ENCODE measurements at regions not wholly inside any gene's neighbourhood (a gene's known extent, or its start where the extent isn't known, plus 50 kb on each side); places are given as distances from the start of the nearest gene placed in this dataset.
"Not testable (repeated sequence)": the region's sequence is repeated elsewhere in the genome, so short reads cannot be mapped to it uniquely, and the experiment has no call there.

- DNase-seq (ENCODE audit: low read depth): no peak
- no peak for TF ChIP-seq CTCF (IDR thresholded peaks at IDR 0.05; ENCODE audit: low read depth, low read length, missing control alignments)
- no peak overlapping the region for H3K4me3 ChIP-seq (ENCODE audit: low read depth, low read length)
These were observed 244.4 kb downstream of the HS3ST3B1 start for GRCh38 chr17:14545156-14545906.

- no peak for DNase-seq (ENCODE audit: low read depth)
- TF ChIP-seq CTCF (IDR thresholded peaks at IDR 0.05; ENCODE audit: low read depth, low read length, missing control alignments): no peak
- H3K4me3 ChIP-seq (ENCODE audit: low read depth, low read length): no peak overlapping the region
These were observed 240.8 kb downstream of the HS3ST3B1 start for GRCh38 chr17:14541714-14542113.

- DNase-seq (ENCODE audit: low read depth): no peak
- no peak for TF ChIP-seq CTCF (IDR thresholded peaks at IDR 0.05; ENCODE audit: low read depth, low read length, missing control alignments)
These were observed 238.9 kb downstream of the HS3ST3B1 start for GRCh38 chr17:14539801-14540200.

GRCh38 chr17:14532242-14532641 lies 231.4 kb downstream of the HS3ST3B1 start:
- DNase-seq (ENCODE audit: low read depth); H3K4me3 ChIP-seq (ENCODE audit: low read depth, low read length): not testable (repeated sequence)

More at GRCh38 chr17:14539801-14540200, 238.9 kb downstream of the HS3ST3B1 start:
- no peak overlapping the region for H3K4me3 ChIP-seq (ENCODE audit: low read depth, low read length)

GRCh38 chr17:14525551-14526455 lies 224.9 kb downstream of the HS3ST3B1 start:
- DNase-seq (ENCODE audit: low read depth): no peak
- no peak overlapping the region for H3K4me3 ChIP-seq (ENCODE audit: low read depth, low read length)
- TF ChIP-seq CTCF (IDR thresholded peaks at IDR 0.05; ENCODE audit: low read depth, low read length, missing control alignments): no peak

- no peak overlapping the region for H3K4me3 ChIP-seq (ENCODE audit: low read depth, low read length)
- no peak for TF ChIP-seq CTCF (IDR thresholded peaks at IDR 0.05; ENCODE audit: low read depth, low read length, missing control alignments)
- no peak for DNase-seq (ENCODE audit: low read depth)
These were observed 222.0 kb downstream of the HS3ST3B1 start for GRCh38 chr17:14522795-14523387.

- DNase-seq (ENCODE audit: low read depth); H3K4me3 ChIP-seq (ENCODE audit: low read depth, low read length): not testable (repeated sequence)
These were observed 218.0 kb downstream of the HS3ST3B1 start for GRCh38 chr17:14518919-14519318.

All from GM12864 (cell line).